ENCODE measurements at regions not wholly inside any gene's neighbourhood (a gene's known extent, or its start where the extent isn't known, plus 50 kb on each side); places are given as distances from the start of the nearest gene placed in this dataset.
"Not testable (repeated sequence)": the region's sequence is repeated elsewhere in the genome, so short reads cannot be mapped to it uniquely, and the experiment has no call there.

DNA sequence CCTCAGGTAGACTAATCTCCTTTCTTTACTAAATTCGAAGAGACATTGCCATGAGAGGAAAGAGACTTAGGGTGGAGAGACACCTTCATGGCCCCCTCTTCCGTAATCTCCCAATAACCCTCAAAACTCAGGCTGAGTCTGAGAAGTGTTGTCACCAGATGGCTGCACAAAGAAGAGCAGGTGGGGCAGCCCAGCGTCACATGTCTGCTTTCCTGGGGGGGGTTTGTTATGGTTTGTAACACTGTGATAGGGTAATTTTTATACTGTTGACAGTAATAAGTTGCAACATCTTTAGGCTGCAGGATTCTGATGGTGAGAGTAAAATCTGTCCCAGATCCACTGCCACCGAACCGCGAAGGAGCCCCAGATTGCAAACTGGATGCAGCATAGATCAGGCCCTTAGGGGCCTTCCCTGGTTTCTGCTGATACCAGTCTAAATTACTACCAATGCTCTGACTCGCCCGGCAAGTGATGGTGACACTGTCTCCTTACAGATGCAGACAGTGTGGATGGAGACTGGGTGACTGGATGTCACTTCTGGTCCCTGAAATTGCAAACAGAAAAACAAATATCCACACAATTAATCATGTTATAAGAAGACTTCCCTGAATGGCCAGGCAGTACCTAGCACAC, 595.1 kb downstream of the RPIA start:
- TF ChIP-seq GLIS3 (CRISPR knock-in tag; IDR thresholded peaks at IDR 0.05); RARB (CRISPR knock-in tag; IDR thresholded peaks at IDR 0.05); TOX (CRISPR knock-in tag; IDR thresholded peaks at IDR 0.05; ENCODE audit: borderline replicate concordance); ESRRG (CRISPR knock-in tag; IDR thresholded peaks at IDR 0.05): not testable (repeated sequence)
